Astrocyte (in vitro differentiated cells and primary cell): ENCODE measurements at regions not wholly inside any gene's neighbourhood (a gene's known extent, or its start where the extent isn't known, plus 50 kb on each side); places are given as distances from the start of the nearest gene placed in this dataset.

Experiments used
- EZH2 ChIP-seq: IDR thresholded peaks from 2 replicates; pipeline ENCODE4 v1.6.1; 2012; ENCODE audit warnings: mild to moderate bottlenecking, low read length, inconsistent platforms; ENCODE audit not compliant: insufficient read depth
- TF ChIP-seq, protein P1 (sequence below): IDR thresholded peaks from 2 replicates; pipeline ENCODE4 v1.5.1; 2011; ENCODE audit warnings: low read depth, mild to moderate bottlenecking, inconsistent platforms, low read length, moderate library complexity; ENCODE audit not compliant: insufficient read depth

DNA sequence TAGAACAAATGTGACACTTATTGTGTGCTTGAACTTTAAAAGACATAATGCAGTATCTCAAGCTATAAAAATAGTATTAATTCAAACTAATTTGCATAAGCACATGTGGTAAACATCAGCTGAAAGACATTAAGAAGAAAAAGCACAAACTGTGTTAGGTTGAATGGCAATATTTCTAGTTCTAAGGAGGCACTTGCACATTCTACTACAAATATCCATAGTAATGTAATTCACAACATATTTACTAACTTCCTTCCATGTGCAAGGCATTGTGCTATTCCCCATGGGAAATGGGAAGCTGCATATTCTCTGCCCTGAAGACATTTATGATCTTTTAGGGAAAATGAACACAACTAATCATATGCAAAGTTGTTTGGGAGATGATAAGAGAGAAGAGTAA is 80.2 kb upstream of the SLC13A1 start:
- TF ChIP-seq, protein P1, sequence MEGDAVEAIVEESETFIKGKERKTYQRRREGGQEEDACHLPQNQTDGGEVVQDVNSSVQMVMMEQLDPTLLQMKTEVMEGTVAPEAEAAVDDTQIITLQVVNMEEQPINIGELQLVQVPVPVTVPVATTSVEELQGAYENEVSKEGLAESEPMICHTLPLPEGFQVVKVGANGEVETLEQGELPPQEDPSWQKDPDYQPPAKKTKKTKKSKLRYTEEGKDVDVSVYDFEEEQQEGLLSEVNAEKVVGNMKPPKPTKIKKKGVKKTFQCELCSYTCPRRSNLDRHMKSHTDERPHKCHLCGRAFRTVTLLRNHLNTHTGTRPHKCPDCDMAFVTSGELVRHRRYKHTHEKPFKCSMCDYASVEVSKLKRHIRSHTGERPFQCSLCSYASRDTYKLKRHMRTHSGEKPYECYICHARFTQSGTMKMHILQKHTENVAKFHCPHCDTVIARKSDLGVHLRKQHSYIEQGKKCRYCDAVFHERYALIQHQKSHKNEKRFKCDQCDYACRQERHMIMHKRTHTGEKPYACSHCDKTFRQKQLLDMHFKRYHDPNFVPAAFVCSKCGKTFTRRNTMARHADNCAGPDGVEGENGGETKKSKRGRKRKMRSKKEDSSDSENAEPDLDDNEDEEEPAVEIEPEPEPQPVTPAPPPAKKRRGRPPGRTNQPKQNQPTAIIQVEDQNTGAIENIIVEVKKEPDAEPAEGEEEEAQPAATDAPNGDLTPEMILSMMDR = no peak
- no peak for TF ChIP-seq EZH2
